SK-N-SH (cell line): ENCODE measurements at regions not wholly inside any gene's neighbourhood (a gene's known extent, or its start where the extent isn't known, plus 50 kb on each side); places are given as distances from the start of the nearest gene placed in this dataset.

Experiments used
- CTCF ChIA-PET: fragments of 300-600, 350-600 bp; formaldehyde crosslinking; extraction: SDS; loops from one replicate; lab custom pipeline; 2021; lab: Yijun Ruan, JAX
- POLR2A ChIA-PET: fragments of 350-600 bp; sonication (Branson Sonifier 250); formaldehyde crosslinking; extraction: SDS; loops from one replicate; lab custom pipeline; 2020; ENCODE audit warnings: antibody characterized with exemption, inconsistent platforms; lab: Yijun Ruan, JAX
- DNase-seq: peaks from one replicate; pipeline ENCODE4 v3.0.0; 2012
- H2AFZ ChIP-seq: fragments of 200-600 bp; sonication (generic); 2 replicates; pipeline ENCODE4 v1.8.1; 2016; ENCODE audit warnings: antibody characterized with exemption, mild to moderate bottlenecking, low read depth
- H3F3A ChIP-seq: fragments of 200-600 bp; sonication (generic); replicated peaks from 2 replicates; pipeline ENCODE3; 2016; ENCODE audit warnings: antibody characterized with exemption, mild to moderate bottlenecking; ENCODE audit not compliant: insufficient read depth
- H3K27ac ChIP-seq, 2 experiments: fragments of 200-500 bp in 1 of 2; fragments of 200-600 bp in 1 of 2; sonication (Bioruptor generic) in 1 of 2; sonication (generic), shearing (Covaris generic) in 1 of 2; 2 replicates each; pipeline versions ENCODE4 v1.5.1 to v1.6.1; 2014 to 2016; ENCODE audit warnings: low read depth in 2 of 2, inconsistent platforms in 1 of 2, low read length in 1 of 2, mild to moderate bottlenecking in 1 of 2, mixed read lengths in 1 of 2
- H3K27me3 ChIP-seq: fragments of 200-600 bp; sonication (generic), shearing (Covaris generic); 2 replicates; pipeline ENCODE4 v1.6.1; 2016; ENCODE audit warnings: mixed run types; ENCODE audit not compliant: insufficient read depth
- H3K36me3 ChIP-seq, 2 experiments: fragments of 200-500 bp in 1 of 2; fragments of 200-600 bp in 1 of 2; sonication (Bioruptor generic) in 1 of 2; sonication (generic) in 1 of 2; replicated peaks in 1 of 2; 2 replicates each; pipeline versions ENCODE3 to v1.5.1; 2014 to 2016; ENCODE audit warnings: low read length in 1 of 2, mild to moderate bottlenecking in 1 of 2; ENCODE audit not compliant: insufficient read depth in 2 of 2, control insufficient read depth in 1 of 2
- H3K4me1 ChIP-seq, 2 experiments: fragments of 200-500 bp in 1 of 2; fragments of 200-600 bp in 1 of 2; sonication (Bioruptor generic) in 1 of 2; sonication (generic), shearing (Covaris generic) in 1 of 2; 2 replicates each; pipeline versions ENCODE4 v1.5.1 to v1.6.1; 2014 to 2016; ENCODE audit warnings: low read depth in 1 of 2, low read length in 1 of 2, mixed run types in 1 of 2; ENCODE audit not compliant: insufficient read depth in 2 of 2, control insufficient read depth in 1 of 2
- H3K4me2 ChIP-seq: fragments of 200-600 bp; sonication (generic), shearing (Covaris generic); 2 replicates; pipeline ENCODE4 v1.6.1; 2017; ENCODE audit warnings: mixed run types
- H3K4me3 ChIP-seq, 2 experiments: fragments of 200-500 bp in 1 of 2; fragments of 200-600 bp in 1 of 2; sonication (Bioruptor generic) in 1 of 2; sonication (generic), shearing (Covaris generic) in 1 of 2; 2 replicates each; pipeline versions ENCODE4 v1.5.1 to v1.8.1; 2014 to 2016; ENCODE audit warnings: low read depth in 2 of 2, inconsistent platforms in 1 of 2, low read length in 1 of 2, mild to moderate bottlenecking in 1 of 2, mixed read lengths in 1 of 2, moderate library complexity in 1 of 2
- H3K79me2 ChIP-seq: fragments of 200-600 bp; sonication (generic); 2 replicates; pipeline ENCODE4 v1.8.1; 2017; ENCODE audit warnings: mild to moderate bottlenecking; ENCODE audit not compliant: insufficient read depth
- H3K9ac ChIP-seq: fragments of 200-600 bp; sonication (generic); 2 replicates; pipeline ENCODE4 v1.6.1; 2017; ENCODE audit warnings: mixed run types
- H3K9me2 ChIP-seq: fragments of 200-600 bp; sonication (generic); 2 replicates; pipeline ENCODE4 v1.6.1; 2017; ENCODE audit warnings: mixed run types
- H3K9me3 ChIP-seq: fragments of 200-600 bp; sonication (generic); 2 replicates; pipeline ENCODE4 v1.6.1; 2017; ENCODE audit warnings: mixed run types, mild to moderate bottlenecking, moderate library complexity
- H4K20me1 ChIP-seq: fragments of 200-600 bp; sonication (generic); 2 replicates; pipeline ENCODE4 v1.6.1; 2017; ENCODE audit warnings: mild to moderate bottlenecking, mixed run types; ENCODE audit not compliant: insufficient read depth
- GABPA ChIP-seq: IDR thresholded peaks from 2 replicates; pipeline ENCODE4 v1.4.0; 2012; ENCODE audit warnings: low read depth, mild to moderate bottlenecking
- GATA2 ChIP-seq: sonication (generic); formaldehyde crosslinking; IDR thresholded peaks from 2 replicates; pipeline ENCODE4 v1.5.0; 2020; ENCODE audit warnings: mild to moderate bottlenecking, missing genetic modification reagents
- PBX3 ChIP-seq: IDR thresholded peaks from 2 replicates; pipeline ENCODE4; 2012
- POLR2AphosphoS5 ChIP-seq: IDR thresholded peaks from 2 replicates; pipeline ENCODE4 v1.6.1; 2012; ENCODE audit warnings: low read depth, low read length
- RFX5 ChIP-seq: IDR thresholded peaks from 2 replicates; pipeline ENCODE4 v1.6.1; 2012; ENCODE audit warnings: mild to moderate bottlenecking, improper control_type of control experiment, low read length
- TCF12 ChIP-seq: IDR thresholded peaks from 2 replicates; pipeline ENCODE4 v1.4.0; 2012
- USF1 ChIP-seq: IDR thresholded peaks from 2 replicates; pipeline ENCODE4 v1.4.0; 2012; ENCODE audit warnings: low read depth, borderline replicate concordance
- ZBTB33 ChIP-seq: IDR thresholded peaks from 2 replicates; pipeline ENCODE4 v1.4.0; 2012; ENCODE audit warnings: low read depth, borderline replicate concordance
- WGBS: methylation state at CpG from one replicate; pipeline ENCODE4 v1.1.6; 2017; ENCODE audit warnings: low lambda C conversion rate; 5-methylcytosine and 5-hydroxymethylcytosine counted together
- TF ChIP-seq, protein P1 (sequence below): fragments of 200-600 bp; sonication (generic); IDR thresholded peaks from 2 replicates; pipeline ENCODE4 v1.6.1; 2017; ENCODE audit warnings: antibody characterized with exemption, mild to moderate bottlenecking, moderate library complexity

GRCh38 chr11:64444838-64445441 is 86.0 kb downstream of the RPS6KA4 start:
- POLR2A ChIA-PET, result no interaction called here
- peak; percentile 38 for DNase-seq
- WGBS, result 26% methylated on average over 3 of the region's 4 CpGs

GRCh38 chr11:64445651-64446050 is 86.7 kb downstream of the RPS6KA4 start:
- CTCF ChIA-PET, result interaction anchor here (1.3 to 1.9 kb wide), 5 partner anchors 44 to 208 kb away, joined by 3 to 10 read pairs (median 5); no protein-coding TSS in a partner anchor
- H3K27ac ChIP-seq, result no peak overlapping the region
- H3K9me3 ChIP-seq, result no peaks in the 10 kb centered on the region
- whole genome bisulfite sequencing, result 65% methylated on average over 4 of the region's 4 CpGs
- H3K4me1 ChIP-seq, result peaks cover 0 to 16% of the 10 kb centered on the region in 2 experiments; a peak in 1 of 4 replicates
- H3K9ac ChIP-seq, result no peak overlapping the region
- no peak for DNase-seq
- POLR2A ChIA-PET, result no interaction called here
- no peak overlapping the region for H2AFZ ChIP-seq
- H4K20me1 ChIP-seq, result no peaks in the 10 kb centered on the region
- H3K79me2 ChIP-seq, result no peaks in the 10 kb centered on the region
- H3K4me2 ChIP-seq, result no peak overlapping the region
- no peak for TF ChIP-seq GABPA
- TF ChIP-seq TCF12, result no peak
- TF ChIP-seq ZBTB33, result no peak
- TF ChIP-seq GATA2 (CRISPR knock-in tag), result no peak
- TF ChIP-seq RFX5, result no peak
- TF ChIP-seq PBX3, result no peak
- no peak for TF ChIP-seq POLR2AphosphoS5
- TF ChIP-seq, protein P1, sequence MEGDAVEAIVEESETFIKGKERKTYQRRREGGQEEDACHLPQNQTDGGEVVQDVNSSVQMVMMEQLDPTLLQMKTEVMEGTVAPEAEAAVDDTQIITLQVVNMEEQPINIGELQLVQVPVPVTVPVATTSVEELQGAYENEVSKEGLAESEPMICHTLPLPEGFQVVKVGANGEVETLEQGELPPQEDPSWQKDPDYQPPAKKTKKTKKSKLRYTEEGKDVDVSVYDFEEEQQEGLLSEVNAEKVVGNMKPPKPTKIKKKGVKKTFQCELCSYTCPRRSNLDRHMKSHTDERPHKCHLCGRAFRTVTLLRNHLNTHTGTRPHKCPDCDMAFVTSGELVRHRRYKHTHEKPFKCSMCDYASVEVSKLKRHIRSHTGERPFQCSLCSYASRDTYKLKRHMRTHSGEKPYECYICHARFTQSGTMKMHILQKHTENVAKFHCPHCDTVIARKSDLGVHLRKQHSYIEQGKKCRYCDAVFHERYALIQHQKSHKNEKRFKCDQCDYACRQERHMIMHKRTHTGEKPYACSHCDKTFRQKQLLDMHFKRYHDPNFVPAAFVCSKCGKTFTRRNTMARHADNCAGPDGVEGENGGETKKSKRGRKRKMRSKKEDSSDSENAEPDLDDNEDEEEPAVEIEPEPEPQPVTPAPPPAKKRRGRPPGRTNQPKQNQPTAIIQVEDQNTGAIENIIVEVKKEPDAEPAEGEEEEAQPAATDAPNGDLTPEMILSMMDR, result no peak
- TF ChIP-seq, all 33 proteins: peak for 0
- no peaks in the 10 kb centered on the region for H3F3A ChIP-seq
- H3K4me3 ChIP-seq, result no peak overlapping the region
- no peaks in the 10 kb centered on the region for H3K9me2 ChIP-seq
- peaks cover 25% of the 10 kb centered on the region; the same call in 1 of the 2 replicates for H3K27me3 ChIP-seq
- no peaks in the 10 kb centered on the region for H3K36me3 ChIP-seq

More at GRCh38 chr11:64444838-64445441, 86.0 kb downstream of the RPS6KA4 start:
- no peak overlapping the region for H3K4me3 ChIP-seq
- no peaks in the 10 kb centered on the region for H3F3A ChIP-seq
- H3K27me3 ChIP-seq, result peaks cover 25% of the 10 kb centered on the region; the same call in 1 of the 2 replicates
- H3K9me3 ChIP-seq, result no peaks in the 10 kb centered on the region
- H3K9me2 ChIP-seq, result no peaks in the 10 kb centered on the region
- no peaks in the 10 kb centered on the region for H4K20me1 ChIP-seq
- CTCF ChIA-PET, result interaction anchor here (1.3 to 1.9 kb wide), 5 partner anchors 44 to 208 kb away, joined by 3 to 10 read pairs (median 5); no protein-coding TSS in a partner anchor
- H3K27ac ChIP-seq, result no peak overlapping the region
- peaks cover 0 to 16% of the 10 kb centered on the region in 2 experiments; a peak in 1 of 4 replicates for H3K4me1 ChIP-seq
- no peaks in the 10 kb centered on the region for H3K79me2 ChIP-seq
- H3K4me2 ChIP-seq, result no peak overlapping the region
- TF ChIP-seq USF1 (peak; percentile 79; the same call in 1 of the 2 replicates), RFX5 (no peak)
- no peak overlapping the region for H3K9ac ChIP-seq
- H2AFZ ChIP-seq, result no peak overlapping the region
- H3K36me3 ChIP-seq, result no peaks in the 10 kb centered on the region
